Stimulated activated CD4-positive, alpha-beta T cell treated with anti-CD3 and anti-CD28 coated beads, Interleukin-15, amount 100 ng/mL, for 1 hour (primary cell): ENCODE measurements at regions not wholly inside any gene's neighbourhood (a gene's known extent, or its start where the extent isn't known, plus 50 kb on each side); places are given as distances from the start of the nearest gene placed in this dataset.

Source experiments
- DNase-seq, 2 donors: peaks; one replicate each; pipeline ENCODE4 v3.0.0-alpha.2; 2020; ENCODE audit warnings: low read depth in 1 of 2, low spot score in 1 of 2

DNA sequence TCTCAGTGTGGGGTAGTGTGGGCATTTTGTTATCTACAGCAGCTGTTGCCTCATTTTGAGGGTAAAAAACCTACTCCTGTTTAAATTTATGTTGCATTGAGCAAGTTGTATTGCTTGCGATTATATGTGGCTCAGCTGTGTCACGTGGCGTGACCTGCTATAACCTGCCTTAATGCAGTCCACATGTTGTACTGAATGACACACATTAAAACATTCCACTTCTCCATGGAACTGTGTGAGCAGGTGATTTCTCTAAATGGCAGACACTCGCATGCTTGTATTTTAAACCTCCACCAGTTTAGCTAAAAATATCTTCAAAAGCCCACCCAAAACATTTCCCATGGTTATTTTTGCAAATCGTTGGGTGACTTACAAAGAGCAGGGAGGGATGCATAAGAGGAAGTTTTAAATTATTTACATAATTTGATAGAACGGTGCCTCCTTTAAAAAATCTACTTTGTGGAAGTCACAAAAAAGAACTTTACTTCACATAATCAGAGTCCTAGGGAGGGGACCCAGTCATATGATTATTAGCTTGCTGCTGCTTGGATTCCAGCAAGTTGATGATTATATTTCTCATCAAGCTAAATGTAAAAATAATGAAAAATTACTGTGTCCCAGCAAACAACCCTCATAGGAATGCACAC lies 163.3 kb upstream of the ZEB2 start:
- DNase-seq = no peak

DNA sequence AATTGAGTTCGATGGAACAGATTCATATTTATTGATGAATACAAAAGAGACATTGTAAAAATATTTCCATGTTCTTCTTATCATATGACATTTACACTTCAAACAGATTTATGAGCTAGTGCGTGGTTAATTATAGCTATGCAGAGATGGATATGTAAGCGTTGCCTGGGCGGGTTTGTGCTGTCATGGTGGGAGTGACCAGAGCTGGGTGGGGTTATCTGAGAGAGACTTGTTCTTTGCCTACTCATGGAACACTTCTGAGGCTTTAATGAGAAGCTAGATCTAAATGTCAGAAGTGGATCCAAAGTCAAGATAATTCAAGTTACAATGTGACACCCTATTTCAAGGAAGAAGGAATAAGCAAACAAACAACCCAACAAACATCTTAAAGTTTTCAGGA lies 162.3 kb upstream of the ZEB2 start:
- DNase-seq = no peak

DNA sequence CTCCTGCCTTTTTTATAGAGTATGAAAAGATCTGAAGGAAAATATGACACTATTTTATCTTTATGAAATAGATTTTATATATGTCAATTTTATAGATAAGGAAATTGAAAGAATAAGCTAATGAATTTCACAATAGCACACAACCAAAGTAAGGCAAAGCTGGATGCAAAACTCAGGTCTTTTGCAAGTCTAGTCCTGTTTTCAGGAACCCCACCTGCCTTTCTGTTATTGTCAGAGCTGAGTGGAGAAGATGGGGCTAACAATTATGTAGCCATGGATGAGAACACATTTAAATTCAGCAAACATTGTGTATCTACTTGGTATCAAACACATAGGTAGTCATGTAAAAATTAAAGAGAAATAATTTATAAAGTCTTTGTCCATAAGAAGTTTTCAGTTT lies 161.5 kb upstream of the ZEB2 start:
- no peak for DNase-seq

DNA sequence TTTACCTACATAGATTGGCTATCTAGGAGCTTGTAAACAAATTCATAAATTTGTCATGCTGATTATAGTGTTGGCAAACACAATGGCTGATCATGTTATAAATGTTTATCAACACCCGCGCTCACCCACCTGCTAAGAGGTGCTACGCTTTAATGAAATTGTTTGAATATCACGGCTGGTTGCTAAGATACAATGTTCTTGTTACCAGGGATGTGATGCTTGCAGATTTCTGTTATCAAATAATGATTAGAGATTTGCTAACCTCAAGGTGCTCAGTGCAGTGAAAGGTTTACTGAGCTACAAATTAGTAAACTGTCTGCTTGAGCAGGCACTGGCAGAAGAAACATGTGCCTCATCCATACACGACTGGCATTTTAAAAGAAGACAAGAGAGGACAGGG lies 160.0 kb upstream of the ZEB2 start:
- DNase-seq = no peak

DNA sequence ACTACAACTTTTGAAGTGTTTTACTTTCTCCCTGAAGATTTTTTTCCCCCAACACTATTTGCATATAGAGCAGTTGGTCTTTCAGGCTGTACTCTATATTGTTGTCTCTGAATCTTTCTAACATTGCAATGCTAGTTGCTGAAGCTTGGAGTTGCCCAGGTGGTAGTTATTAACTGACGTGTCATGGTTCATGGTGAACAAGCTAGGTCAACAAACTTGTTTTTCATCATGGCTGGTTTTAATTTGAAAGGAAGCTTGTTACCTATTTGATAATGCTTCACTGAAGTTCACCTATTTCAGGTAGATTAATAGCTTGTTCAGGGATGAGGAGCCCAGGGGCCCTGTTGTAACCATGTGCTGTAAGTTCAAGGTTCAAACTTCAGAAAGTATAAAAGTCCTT lies 158.8 kb upstream of the ZEB2 start:
- DNase-seq = no peak

DNA sequence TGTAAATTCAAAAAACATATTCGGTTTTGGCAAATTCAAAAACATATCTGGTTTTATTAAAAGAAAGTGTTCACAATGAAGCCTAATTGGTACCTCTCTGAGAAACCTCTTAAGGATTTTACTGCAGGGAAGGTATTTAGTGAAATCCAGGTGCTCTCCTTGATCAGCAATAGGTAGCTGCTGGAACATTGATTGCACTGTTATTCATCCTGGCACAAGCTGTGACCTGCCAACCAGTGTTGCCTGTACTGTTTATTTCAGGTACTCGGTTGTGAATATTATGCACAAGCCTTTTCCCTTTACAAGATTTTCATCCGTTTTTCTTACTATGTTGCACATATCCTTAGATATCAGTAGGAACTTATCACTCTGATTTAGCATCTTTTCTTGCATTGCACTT lies 155.8 kb upstream of the ZEB2 start:
- no peak for DNase-seq

DNA sequence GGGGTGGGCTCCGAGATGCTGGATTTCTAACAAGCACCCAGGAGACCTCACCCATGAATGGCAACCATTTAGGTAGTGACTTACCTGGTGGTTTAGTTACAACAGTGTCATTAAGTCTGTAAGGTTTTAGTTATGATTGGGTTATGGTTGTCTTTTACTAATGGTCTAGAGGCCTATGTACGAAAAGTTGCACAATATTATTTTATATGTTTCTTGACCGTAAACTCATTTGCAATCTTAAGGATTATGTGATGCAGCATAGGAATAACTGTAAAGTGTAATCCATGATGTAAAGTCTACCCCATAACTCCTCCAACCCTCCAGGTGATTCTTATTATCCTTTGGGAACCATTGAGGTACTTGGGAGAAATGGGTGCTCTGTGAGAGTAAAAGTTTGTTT lies 155.4 kb upstream of the ZEB2 start:
- DNase-seq = no peak

DNA sequence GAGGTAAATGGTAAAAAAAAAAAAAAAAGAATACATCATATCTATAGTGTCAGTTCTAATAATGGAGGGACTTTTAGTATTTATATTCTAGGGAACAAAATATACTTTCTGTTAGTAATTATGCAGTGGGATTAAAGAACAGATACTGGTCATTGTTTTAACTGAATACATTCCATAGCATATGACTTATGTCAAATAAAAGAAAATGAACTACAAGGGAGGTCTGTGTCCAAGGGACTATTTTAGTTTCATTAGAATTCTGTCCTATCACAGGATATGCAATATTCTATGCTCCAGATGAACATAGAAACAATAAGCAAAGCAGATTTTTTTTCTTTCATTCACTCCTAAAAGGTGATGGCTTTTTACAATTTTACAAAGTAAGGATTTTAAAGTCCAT lies 154.2 kb upstream of the ZEB2 start:
- DNase-seq = no peak

DNA sequence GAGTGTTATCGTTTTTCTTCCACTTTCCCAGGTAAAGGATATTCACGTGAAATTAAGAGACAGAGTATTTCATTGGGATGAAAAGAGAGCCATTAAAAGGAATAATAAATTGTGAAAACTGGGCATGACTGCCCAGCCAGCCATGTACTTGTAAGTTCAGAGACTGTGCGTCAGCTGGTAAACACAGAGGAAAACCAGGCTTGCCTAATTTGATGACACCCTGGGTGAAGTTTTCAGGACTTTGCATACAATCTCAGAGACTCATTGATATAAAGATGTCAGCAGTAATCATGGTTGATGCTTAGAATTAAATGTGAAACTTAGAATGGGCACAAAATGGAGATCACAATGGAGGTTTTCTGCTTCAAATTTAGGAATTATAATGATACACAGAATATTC lies 153.5 kb upstream of the ZEB2 start:
- DNase-seq = no peak

DNA sequence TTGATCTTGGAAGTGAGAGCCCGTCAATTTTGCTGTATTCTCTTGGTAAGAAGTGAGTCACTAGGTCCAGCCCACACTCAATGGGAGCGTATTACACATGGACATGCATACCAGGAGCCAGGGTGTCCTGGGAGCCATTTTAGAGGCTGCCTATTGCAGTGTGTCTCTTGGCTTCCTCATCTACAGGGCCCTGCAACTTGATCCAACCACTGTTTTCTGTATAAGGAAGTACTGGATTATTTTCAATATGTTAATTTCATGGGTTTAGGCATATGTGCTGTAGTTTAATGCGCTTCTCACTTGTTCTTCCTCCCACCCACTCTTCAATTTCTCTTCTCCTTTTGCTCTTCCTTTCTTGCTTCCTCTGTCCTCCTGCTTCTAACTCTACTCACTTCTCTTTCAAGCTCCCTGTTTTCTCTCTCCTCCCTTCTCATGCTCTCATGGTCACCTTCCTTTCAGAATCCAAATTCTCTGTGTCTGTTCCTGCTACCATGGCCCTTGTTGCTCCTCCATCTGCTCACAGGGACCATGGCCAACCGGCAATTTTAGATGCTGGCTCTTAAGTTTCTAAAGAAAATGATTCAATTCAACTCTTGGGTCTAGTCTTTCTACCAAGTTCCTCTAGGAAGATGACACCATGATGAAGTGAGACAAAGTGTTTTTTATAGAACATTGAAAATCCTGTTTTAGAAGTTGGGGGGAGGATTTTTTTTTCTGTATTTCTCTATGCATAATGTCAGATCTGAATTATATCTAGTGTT lies 152.0 kb upstream of the ZEB2 start:
- DNase-seq = no peak

DNA sequence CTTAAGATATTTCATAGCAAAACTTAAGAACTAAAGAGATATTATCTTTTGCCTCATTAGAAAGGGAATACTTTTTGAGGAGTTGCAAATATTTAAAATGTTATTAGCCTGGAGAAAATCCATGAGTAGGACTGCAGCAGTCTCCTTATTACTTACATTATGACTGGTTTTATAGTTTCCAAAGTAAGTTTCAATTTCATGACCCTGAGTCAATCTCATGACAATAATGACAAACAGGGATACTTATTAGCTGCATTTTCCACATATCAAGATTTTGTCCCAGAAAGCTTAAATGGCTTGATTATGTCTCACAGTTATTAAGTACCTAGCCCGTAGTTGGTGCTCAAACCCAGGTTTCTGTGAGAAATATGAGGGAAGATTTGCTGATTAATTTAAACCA lies 150.8 kb upstream of the ZEB2 start:
- no peak for DNase-seq

DNA sequence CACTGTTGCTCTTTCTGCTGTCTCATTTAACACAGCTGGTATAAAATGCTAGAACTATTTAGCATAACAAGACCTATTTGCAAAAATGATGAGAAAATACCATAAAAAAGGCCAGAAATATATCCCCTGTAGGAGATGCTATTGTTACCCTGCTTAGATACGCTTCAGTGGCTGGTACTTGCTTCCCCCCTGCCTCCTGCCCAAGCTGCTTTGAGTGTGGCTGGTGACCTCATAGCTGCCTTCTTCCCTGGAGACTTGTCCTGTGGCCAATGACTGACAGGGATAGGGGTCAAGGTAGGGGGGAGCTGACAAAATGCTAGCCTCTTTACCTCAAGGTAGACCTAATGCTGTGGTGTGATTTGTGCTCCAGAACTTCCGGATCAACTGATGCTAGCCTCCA lies 150.2 kb upstream of the ZEB2 start:
- DNase-seq = no peak

DNA sequence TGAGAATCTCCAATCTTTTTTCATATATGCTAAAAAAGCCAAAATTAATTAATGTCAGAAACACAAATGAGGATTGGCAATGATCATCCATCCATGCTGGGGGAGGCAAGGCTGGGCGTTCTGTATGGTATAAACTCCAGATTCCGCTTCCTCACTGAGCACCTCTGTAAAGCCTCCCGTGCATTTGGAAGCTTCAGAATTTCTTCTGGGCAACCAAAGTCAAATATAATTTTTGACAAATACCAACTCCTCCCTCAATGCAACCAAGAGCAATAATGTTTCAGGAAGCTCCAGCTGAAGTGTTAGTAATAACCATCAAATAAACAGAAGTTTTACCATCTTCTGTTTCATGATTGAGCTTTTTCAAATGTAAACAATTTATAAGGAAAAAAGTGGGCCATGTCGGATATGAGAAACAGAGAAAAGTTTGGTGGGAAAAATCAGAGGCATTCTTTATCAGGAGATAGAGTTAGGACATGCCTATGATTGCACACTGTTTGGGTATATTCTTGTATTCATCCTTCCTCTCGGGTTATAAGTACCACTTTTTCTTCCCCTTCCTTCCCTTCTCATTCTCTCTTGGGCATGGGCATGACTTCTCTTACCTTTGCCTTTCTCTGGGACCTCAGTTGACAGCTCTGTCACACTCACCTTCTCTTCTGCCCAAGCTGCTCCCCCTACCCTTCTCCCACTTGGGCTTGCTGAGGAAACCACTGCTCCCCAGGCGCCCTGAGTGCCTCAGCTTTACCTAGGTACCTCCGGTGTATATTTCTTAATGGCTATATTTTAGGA lies 149.5 kb upstream of the ZEB2 start:
- no peak for DNase-seq

DNA sequence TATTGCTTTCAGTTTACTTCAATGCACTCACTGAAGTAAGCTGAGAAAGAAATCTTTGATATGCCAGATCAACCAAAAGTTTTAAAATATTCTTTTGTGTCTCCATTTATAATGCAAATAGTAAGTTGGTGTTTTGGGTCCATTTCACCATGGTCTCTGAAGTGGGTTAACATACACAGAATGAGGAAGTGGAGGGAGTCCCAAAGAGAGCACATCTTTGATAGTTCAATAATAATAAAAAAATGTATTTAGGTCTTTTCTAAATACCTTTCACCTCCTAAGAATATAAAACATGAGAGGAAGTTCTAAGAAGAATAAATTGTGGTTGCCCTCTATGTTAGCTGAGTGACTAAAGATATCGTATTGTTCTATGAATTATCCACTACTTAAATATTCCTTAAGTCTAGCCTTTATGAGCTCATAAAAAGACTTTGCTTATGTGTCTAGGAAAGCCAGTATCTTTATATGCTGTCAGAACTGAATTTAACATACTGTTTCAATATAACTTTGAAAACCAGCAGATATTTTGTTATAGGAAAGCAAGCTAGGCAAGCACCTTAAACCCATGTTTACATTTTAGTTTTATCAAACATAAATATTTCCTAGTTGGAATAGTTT lies 148.7 kb upstream of the ZEB2 start:
- no peak for DNase-seq

DNA sequence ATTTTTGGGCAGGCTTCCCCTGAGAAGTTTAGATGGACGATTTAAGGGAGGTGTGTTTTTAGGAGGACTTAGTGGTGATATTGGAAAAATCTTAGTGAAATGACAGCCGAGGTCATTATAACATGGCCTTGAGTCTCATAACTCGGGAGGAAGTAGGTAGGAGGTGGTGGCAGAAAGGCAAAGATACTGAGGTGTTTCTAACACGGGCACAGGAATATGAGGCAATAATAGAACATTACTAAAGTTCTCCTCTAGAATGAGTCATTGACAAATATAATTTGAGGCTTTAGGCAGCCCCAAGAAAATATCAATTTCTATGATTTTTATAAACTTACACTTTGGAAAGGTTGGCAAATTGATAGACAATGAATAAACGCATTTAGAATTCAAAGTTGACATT lies 146.1 kb upstream of the ZEB2 start:
- DNase-seq = no peak

DNA sequence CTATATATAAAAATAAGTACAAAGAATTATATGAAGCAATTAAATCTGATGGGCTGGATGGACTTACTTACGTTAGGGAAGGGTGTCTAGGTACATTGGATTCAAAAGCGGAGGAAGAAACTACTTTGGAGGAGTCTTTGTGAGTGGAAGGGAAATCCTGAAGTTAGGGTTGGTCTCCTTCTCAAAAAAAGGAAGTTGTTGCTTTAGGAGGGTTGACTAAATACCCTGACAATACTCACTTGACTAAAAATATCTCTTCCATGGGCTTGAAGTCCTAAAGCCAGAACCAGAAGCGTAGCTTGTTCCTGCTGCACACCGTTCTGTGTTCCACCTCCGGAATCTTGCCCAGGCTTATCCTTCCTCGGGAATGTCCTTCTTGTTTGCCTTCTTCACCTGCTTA lies 143.3 kb upstream of the ZEB2 start:
- no peak for DNase-seq

DNA sequence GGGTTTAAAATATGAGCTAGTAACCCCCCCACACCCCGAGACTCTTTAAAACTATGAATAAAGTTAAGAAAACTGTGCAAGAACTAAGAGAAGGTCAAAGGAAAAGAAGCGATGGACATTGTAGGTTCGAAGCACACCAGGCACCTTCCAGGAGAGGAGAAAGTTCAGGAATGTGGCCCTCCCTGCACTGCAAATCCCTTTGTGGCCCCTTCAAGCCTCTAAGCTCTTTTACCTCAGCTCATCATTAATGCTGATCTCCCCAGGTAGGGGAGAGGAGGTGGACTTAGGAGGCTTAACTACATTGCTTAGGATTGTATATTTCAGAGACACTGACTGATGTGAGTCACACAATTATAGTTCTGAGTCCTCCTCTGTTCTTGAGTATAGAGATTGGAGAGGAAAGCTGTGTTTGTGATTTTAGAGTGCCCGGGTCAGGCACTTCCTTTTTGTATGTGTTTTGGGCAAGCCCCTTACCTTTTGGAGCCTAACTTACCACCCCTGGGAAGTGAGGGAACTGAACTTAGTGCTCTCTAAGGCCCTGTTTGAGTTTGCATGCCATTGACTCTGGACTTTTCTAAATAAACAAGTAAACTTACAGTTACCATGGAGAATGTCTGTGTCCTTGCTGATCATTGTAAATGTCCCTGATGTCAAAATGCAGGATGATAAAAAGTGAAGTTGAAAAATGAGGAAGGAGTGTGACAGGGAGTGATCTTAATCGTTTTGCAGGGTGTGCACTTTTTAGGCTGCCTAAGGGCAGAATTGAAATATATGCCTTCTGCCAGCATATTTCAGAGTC lies 140.8 kb upstream of the ZEB2 start:
- no peak for DNase-seq

DNA sequence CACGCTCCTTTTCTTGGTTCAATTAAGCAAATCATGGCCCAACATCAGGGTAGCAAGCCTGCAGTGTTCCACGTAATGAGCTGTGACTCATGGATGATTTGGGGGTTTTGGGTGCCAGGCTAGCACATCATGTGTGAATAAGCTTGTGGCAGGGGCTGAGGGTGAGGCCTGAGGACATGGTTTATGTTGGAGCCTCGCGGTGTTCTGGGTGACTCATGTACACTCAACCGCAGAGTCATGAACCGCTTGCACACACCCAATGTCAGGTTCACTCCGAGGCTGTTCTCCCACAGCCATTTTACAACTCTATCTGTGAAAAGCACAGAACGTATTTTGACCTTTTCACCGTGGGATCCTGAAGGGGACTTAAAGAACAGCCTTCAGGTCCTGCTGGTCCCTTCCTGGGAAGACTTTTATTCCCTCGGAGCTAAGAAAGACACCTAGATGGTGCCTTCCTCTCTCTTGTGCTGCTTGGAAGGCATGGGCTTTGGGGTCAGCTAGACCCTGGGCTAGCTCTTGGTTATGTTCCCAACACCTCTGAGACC lies 139.9 kb upstream of the ZEB2 start:
- DNase-seq = no peak

DNA sequence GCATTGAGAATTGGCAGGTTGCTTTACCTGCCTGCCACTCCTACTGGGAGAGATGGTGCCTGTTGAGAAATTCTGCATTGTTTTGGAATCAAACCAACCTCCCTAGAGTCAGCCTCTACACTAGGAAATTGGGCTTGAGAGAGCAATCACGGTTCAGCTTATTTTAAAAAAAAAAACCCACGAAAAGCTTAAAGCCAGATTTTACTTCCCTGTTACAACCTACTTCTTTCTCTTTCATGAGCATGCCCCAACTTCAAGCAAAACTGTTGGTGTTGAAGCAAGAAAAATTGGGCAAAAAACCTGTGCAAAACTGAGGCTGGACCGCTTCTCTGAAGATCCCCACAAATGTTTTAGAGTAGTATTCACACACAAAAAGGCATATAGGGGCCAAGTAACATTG lies 134.6 kb upstream of the ZEB2 start:
- no peak for DNase-seq

DNA sequence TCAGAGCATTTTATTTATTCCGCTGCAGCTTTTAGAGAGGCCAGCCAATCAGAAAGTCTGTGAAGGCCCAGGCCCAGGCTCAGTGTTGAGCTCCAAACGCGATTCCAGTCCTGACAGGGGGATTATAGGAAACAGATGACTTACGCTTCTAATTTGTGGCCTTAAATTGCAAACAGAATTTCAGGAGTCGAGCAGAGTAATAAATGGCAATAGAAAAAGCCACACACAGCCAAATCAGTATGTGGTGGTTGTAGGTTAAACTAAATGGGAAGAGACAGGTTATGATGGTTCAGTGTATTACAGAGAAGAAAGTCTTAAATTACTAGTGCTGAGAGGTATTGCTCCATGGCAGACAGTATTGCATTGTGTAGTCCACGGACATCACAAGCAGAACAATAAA lies 131.0 kb upstream of the ZEB2 start:
- DNase-seq = no peak
